RWPE1 (cell line): ENCODE measurements at regions not wholly inside any gene's neighbourhood (a gene's known extent, or its start where the extent isn't known, plus 50 kb on each side); places are given as distances from the start of the nearest gene placed in this dataset.

Source experiments
- CTCF ChIA-PET: fragments of 350-600 bp; sonication (Branson Sonifier 250); formaldehyde crosslinking; extraction: SDS; loops from one replicate; lab custom pipeline; 2021; lab: Yijun Ruan, JAX
- POLR2A ChIA-PET: fragments of 400-600 bp; formaldehyde crosslinking; extraction: SDS; loops from one replicate; lab custom pipeline; 2020; ENCODE audit warnings: antibody characterized with exemption; ENCODE audit not compliant: low non-redundant PET; lab: Yijun Ruan, JAX
- DNase-seq: peaks from one replicate; pipeline ENCODE4 v3.0.0; 2012; ENCODE audit warnings: low spot score
- H3K27ac ChIP-seq: fragments of 450-650 bp; 2 replicates; pipeline ENCODE4 v1.5.1; 2017
- TF ChIP-seq, protein P1 (sequence below): fragments of 450-650 bp; conservative IDR thresholded peaks from 2 replicates; pipeline ENCODE4 v1.5.1; 2017; ENCODE audit warnings: low read depth, mild to moderate bottlenecking

DNA sequence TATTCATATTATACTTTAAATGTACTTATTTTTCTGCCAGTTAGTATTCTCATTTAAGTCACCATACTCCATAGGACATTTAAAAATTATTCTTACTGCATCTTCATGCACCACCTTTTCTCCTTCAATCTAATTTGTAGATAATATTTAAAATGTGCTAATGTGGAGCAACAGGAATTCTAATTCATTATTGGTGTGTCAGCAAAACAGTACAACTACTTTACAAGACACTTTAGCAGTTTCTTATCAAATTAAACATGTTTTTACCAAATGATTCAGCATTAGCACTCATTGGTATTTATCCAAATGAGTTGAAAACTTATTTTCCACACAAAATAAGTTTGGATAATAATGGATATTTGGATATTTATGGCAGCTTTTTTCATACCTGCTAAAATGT is 1041.8 kb upstream of the ADGRB3 start:
- TF ChIP-seq, protein P1, sequence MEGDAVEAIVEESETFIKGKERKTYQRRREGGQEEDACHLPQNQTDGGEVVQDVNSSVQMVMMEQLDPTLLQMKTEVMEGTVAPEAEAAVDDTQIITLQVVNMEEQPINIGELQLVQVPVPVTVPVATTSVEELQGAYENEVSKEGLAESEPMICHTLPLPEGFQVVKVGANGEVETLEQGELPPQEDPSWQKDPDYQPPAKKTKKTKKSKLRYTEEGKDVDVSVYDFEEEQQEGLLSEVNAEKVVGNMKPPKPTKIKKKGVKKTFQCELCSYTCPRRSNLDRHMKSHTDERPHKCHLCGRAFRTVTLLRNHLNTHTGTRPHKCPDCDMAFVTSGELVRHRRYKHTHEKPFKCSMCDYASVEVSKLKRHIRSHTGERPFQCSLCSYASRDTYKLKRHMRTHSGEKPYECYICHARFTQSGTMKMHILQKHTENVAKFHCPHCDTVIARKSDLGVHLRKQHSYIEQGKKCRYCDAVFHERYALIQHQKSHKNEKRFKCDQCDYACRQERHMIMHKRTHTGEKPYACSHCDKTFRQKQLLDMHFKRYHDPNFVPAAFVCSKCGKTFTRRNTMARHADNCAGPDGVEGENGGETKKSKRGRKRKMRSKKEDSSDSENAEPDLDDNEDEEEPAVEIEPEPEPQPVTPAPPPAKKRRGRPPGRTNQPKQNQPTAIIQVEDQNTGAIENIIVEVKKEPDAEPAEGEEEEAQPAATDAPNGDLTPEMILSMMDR = no peak
- H3K27ac ChIP-seq = no peak overlapping the region
- POLR2A ChIA-PET = no interaction called here
- CTCF ChIA-PET = no interaction called here
- DNase-seq = no peak

DNA sequence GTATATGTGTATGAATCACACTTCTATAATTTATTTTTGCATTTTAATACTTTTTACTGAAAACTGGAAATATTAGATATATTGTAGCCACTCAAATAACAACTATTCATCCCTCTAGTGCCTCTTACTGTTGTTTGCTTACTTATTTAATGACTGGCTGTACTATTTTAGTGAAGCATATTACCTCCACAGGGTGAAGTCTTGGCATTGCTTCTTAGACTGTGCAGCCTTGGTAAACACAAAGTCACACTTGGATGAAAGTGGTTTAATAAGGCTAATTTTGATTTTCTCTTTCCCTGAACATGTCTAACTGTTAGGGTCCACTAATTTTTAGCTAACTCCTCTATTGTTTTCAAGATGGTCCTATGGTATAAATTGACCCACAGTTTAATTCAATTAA is 1043.2 kb upstream of the ADGRB3 start:
- POLR2A ChIA-PET = no interaction called here
- TF ChIP-seq, protein P1 = no peak
- CTCF ChIA-PET = interaction anchor here (0.6 kb wide), 1 partner anchor 268 kb away, joined by 3 read pairs; no protein-coding TSS in a partner anchor
- no peak overlapping the region for H3K27ac ChIP-seq
- no peak for DNase-seq

DNA sequence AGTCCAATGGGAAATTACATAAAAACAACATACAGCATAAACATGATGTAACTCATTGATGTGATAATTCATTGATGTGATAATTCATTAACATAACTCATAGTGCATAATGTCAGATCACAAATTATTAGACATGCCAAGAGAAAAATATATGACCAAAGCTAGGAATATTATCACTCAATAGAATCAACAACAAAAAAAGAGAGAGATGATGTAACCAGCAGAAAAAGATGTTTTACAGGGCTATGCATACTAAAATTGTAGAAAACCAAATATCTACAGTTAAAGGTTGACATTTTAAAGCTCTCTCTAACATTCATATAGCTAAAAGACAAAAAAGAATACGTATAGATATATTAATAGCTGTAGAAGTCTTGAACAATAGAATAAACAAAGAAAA is 1067.2 kb upstream of the ADGRB3 start:
- no peak overlapping the region for H3K27ac ChIP-seq
- no peak for DNase-seq
- TF ChIP-seq, protein P1 = no peak
- POLR2A ChIA-PET = no interaction called here
- CTCF ChIA-PET = interaction anchor here (0.6 kb wide), 1 partner anchor 292 kb away, joined by 7 read pairs; no protein-coding TSS in a partner anchor

DNA sequence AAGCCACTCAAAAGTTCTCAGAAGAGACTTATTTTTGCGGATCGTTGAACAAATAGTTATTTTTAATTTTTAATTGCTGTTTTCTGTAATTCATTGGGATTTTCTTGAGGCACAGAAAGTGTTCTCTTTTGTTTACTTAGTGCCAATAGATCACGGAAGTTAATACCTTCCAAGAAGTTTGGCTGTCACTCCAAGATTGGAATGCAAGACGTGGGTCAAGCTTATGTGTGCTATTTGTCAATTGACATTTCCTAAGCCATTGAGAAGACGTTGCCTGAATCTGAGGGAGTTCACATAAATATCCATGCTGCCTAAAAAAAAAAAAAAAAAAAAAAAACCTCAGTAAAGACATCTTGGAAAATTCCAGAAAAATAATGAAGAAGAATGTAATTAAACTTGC is 1071.4 kb upstream of the ADGRB3 start:
- no peak for DNase-seq
- POLR2A ChIA-PET = no interaction called here
- CTCF ChIA-PET = no interaction called here
- TF ChIP-seq, protein P1 = no peak
- no peak overlapping the region for H3K27ac ChIP-seq

DNA sequence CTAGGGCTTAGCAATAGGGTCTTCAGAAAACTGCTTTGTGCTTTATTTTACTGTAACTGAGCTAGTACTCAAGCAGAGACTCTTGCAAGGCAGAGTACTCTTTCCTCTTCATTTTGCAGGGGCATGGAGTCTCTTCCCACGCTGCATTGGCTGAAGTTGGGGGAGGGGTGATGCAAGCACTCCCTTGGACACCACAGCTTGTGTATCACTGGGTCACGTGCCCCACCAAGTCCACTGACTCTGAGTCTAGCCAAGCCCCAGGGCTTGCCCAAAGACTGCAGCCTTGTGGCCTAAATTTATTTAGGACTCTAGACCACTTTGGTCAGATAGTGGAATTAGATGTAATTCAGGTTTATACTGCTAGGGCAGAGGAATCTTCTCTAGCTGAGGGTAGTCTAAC is 1075.0 kb upstream of the ADGRB3 start:
- DNase-seq = no peak
- TF ChIP-seq, protein P1 = no peak
- CTCF ChIA-PET = no interaction called here
- H3K27ac ChIP-seq = no peak overlapping the region
- POLR2A ChIA-PET = no interaction called here

DNA sequence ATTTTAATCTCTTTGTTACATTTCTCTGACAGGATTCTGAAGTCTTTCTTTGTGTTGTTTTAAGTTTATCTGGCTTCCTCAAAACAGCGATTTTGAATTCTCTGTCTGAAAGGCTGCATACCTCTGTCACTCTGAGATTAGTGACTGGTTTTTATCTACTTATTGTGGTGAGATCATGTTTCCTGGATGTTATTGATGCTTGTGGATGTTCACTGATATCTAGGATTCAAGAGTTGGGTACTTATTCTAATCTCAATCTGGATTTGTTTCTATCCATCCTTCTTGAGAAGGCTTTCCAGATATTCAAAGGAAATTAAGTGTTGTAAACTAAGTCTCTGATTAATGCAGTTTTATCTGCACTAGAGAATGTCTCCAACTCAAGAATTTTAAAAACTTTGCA is 1076.1 kb upstream of the ADGRB3 start:
- no peak for DNase-seq
- ChIA-PET CTCF (no interaction called here), POLR2A (no interaction called here)
- TF ChIP-seq, protein P1 = no peak
- H3K27ac ChIP-seq = no peak overlapping the region
